Mucosa of rectum (tissue), 2 donors: ENCODE measurements at regions not wholly inside any gene's neighbourhood (a gene's known extent, or its start where the extent isn't known, plus 50 kb on each side); places are given as distances from the start of the nearest gene placed in this dataset.

Source experiments
- H3K27ac ChIP-seq, 2 donors: one replicate each; pipeline ENCODE4 v1.7.0; 2013; ENCODE audit warnings: inconsistent platforms in 2 of 2, low read depth in 2 of 2, low read length in 2 of 2
- H3K27me3 ChIP-seq, 2 donors: one replicate each; pipeline ENCODE4 v1.7.0; 2013; ENCODE audit warnings: low read length in 2 of 2; ENCODE audit not compliant: control insufficient read depth in 2 of 2, insufficient read depth in 2 of 2
- H3K36me3 ChIP-seq, 2 donors: one replicate each; pipeline ENCODE4 v1.7.0; 2013; ENCODE audit warnings: low read length in 2 of 2; ENCODE audit not compliant: control insufficient read depth in 2 of 2, insufficient read depth in 2 of 2
- H3K4me1 ChIP-seq, 2 donors: one replicate each; pipeline ENCODE4 v1.7.0; 2013; ENCODE audit warnings: low read length in 2 of 2, mild to moderate bottlenecking in 1 of 2; ENCODE audit not compliant: control insufficient read depth in 2 of 2, insufficient read depth in 2 of 2
- H3K4me3 ChIP-seq, 2 donors: one replicate each; pipeline ENCODE4 v1.7.0; 2013; ENCODE audit warnings: low read length in 2 of 2
- H3K9ac ChIP-seq, 2 donors: one replicate each; pipeline ENCODE4 v1.7.0; 2013; ENCODE audit warnings: low read length in 2 of 2, low read depth in 1 of 2, mild to moderate bottlenecking in 1 of 2
- H3K9me3 ChIP-seq, 2 donors: one replicate each; pipeline ENCODE4 v1.7.0; 2013; ENCODE audit warnings: low read length in 2 of 2; ENCODE audit not compliant: control insufficient read depth in 2 of 2
- donor health status: healthy.
- donor health status: Normal muscosa, but diverticular disease.

DNA sequence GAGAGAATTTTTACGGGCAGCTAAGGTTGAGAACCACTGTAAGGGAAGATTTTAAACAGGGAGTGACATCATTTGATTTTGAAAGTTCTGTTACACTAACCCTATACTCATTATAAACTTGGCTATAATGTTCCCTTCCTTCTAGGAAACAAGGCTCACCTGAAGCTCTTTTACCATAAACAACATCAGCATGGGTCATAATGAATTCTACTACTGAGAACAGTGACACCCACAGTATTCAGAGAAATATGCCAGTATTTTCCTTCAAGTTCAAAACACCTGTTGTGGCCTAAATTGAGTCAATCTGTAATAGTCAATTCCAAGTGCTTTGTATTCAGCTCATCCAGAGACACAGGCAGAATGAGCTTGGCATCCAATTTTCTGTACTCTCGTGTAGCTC lies 175.3 kb upstream of the STT3B start:
- Histone ChIP-seq H3K4me1 (no peaks in the 10 kb centered on the region), H3K9me3 (no peaks in the 10 kb centered on the region), H3K27ac (no peak overlapping the region), H3K36me3 (no peaks in the 10 kb centered on the region), H3K4me3 (no peak overlapping the region), H3K27me3 (no peaks in the 10 kb centered on the region), H3K9ac (no peak overlapping the region)

- no peaks in the 10 kb centered on the region for H3K36me3 ChIP-seq
Measured at GRCh38 chr3:31358473-31359070, 174.2 kb upstream of the STT3B start.

DNA sequence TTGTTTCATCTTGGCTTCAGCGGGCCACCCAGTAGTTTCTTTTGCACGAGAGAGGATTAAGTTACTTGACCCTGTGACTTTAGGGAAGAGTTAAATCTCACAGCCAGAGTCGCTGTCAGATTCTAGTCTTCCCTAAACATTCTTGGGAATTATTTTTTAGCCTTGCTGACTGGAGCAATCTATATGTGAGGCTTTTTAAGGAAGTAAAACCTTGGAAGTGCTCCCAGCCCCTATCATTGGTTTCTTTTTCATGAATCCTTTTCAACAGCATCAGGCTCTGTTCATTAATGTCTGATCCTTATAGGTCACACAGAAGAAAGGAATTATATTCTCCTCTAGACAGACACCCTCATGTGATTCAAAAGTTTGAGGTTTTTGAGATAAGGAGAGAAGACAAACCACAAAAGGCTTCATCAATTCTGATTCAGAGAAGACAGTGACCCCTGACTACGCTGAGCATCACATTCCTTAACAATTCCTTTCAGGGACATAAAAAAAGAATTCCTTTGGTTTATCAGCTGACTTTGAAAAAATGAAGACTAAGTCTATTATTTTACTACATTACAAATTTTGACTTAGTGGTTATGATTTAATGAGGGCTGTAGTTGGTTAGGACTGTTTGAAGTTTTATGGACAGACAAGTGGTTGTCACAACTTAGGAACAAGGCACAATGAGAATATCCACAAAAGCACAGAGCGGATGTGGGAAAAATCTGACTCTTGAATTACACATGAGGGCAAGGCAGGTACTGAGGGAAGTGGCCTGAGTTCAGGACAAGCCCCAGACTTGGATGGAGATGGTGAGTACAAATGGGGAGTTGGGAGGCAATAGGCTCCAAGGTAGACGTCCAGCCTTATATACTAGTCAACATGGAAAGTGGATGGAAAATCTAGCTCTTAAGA lies 171.1 kb upstream of the STT3B start:
- Histone ChIP-seq H3K4me1 (no peaks in the 10 kb centered on the region), H3K27ac (no peak overlapping the region), H3K36me3 (no peaks in the 10 kb centered on the region), H3K9ac (no peak overlapping the region), H3K9me3 (no peaks in the 10 kb centered on the region), H3K4me3 (no peak overlapping the region), H3K27me3 (no peaks in the 10 kb centered on the region)

More at GRCh38 chr3:31358473-31359070, 174.2 kb upstream of the STT3B start:
- Histone ChIP-seq H3K9me3 (no peaks in the 10 kb centered on the region), H3K9ac (no peak overlapping the region), H3K4me3 (no peak overlapping the region), H3K27ac (no peak overlapping the region), H3K4me1 (no peaks in the 10 kb centered on the region), H3K27me3 (no peaks in the 10 kb centered on the region)

DNA sequence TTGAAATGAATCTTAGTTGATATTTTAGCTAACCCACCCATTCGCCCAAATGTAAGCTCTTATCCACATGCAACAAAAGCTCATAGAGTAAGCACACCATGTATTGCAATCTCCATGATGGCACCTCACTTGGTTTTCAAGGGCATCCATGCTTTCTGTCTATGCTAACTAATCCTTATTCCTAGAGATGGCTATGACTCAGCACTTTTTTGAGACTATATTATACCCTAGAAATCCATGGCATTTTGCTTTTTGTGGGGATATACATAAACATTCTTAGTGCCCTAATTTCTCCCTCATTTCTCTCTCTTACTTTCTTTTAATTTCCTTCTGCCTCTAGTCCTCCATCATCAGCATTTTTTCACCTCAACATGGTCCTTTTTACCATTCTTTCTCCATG lies 168.5 kb upstream of the STT3B start:
- Histone ChIP-seq H3K36me3 (no peaks in the 10 kb centered on the region), H3K27me3 (no peaks in the 10 kb centered on the region), H3K4me1 (no peaks in the 10 kb centered on the region), H3K9me3 (no peaks in the 10 kb centered on the region), H3K9ac (no peak overlapping the region), H3K27ac (no peak overlapping the region), H3K4me3 (no peak overlapping the region)

DNA sequence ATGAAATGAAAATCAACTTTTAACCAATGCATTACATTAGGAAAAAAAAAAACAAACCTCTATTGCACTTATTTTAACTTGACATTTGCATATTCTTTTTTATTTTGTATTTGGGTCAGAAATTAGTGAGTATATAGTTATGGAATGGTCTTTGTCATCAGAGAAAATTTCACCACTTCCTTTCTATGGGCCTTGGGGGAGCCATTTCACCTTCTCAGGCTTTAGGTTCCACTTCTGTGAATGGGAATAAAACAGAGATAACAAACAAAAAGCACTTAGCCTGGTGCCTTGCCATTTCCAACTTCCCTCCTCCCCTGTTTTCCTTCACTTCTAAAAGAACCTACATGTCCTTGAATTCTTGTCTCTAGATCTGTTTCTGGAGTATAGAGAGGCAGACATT lies 168.0 kb upstream of the STT3B start:
- Histone ChIP-seq H3K27ac (no peak overlapping the region), H3K36me3 (no peaks in the 10 kb centered on the region), H3K9me3 (no peaks in the 10 kb centered on the region), H3K9ac (no peak overlapping the region), H3K4me1 (no peaks in the 10 kb centered on the region), H3K4me3 (no peak overlapping the region), H3K27me3 (no peaks in the 10 kb centered on the region)

GRCh38 chr3:31367518-31367917 lies 165.2 kb upstream of the STT3B start:
- H3K9ac ChIP-seq: no peak overlapping the region
- H3K9me3 ChIP-seq: no peaks in the 10 kb centered on the region
- no peaks in the 10 kb centered on the region for H3K36me3 ChIP-seq
- H3K4me3 ChIP-seq: no peak overlapping the region
- H3K27ac ChIP-seq: no peak overlapping the region
- no peaks in the 10 kb centered on the region for H3K27me3 ChIP-seq
- peaks cover 0 to 10% of the 10 kb centered on the region in 2 donors for H3K4me1 ChIP-seq

GRCh38 chr3:31369637-31370379 lies 162.9 kb upstream of the STT3B start:
- H3K27me3 ChIP-seq: no peaks in the 10 kb centered on the region
- no peak overlapping the region for H3K27ac ChIP-seq

DNA sequence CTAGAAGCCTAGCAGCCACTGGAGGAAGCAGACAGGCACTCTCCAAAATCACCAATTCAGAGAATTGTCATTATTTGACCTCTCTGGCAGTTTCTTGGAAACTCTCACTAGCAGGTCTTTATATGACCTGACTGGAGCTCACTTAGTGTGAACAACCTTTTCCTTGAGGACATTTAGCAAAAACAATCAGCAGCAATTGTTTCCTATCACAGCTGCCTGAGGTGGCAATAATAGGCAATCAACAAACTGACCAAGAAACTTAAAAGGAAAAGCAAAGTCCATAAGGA lies 162.4 kb upstream of the STT3B start:
- Histone ChIP-seq H3K9me3 (no peaks in the 10 kb centered on the region), H3K9ac (no peak overlapping the region), H3K4me3 (no peak overlapping the region), H3K27me3 (no peaks in the 10 kb centered on the region), H3K36me3 (no peaks in the 10 kb centered on the region), H3K27ac (no peak overlapping the region), H3K4me1 (peaks cover 0 to 10% of the 10 kb centered on the region in 2 donors)

More at GRCh38 chr3:31369637-31370379, 162.9 kb upstream of the STT3B start:
- Histone ChIP-seq H3K36me3 (no peaks in the 10 kb centered on the region), H3K9me3 (no peaks in the 10 kb centered on the region), H3K4me3 (no peak overlapping the region), H3K9ac (no peak overlapping the region), H3K4me1 (peaks cover 0 to 10% of the 10 kb centered on the region in 2 donors)

DNA sequence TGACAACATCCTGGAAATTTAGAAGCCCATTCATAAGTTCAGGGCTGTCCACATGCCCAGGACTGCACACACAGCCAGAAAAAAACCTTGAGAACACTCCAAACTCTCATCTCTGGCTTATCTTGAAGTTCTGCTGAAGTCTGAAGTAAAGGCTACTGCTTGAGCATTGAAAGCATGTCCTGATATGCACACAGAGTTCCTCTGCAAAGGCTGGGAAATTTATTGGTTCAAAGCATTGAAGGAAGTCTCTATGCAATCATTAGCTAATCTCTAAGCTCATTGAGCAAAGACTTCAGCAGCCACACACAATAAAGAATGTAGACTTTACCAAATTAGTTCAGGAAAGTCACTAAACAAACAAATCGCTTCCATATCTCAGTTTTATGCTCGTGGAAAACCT lies 162.0 kb upstream of the STT3B start:
- peaks cover 0 to 10% of the 10 kb centered on the region in 2 donors for H3K4me1 ChIP-seq
- no peaks in the 10 kb centered on the region for H3K27me3 ChIP-seq

More for the DNA sequence above, 162.0 kb upstream of the STT3B start:
- no peaks in the 10 kb centered on the region for H3K9me3 ChIP-seq
- no peak overlapping the region for H3K9ac ChIP-seq
- H3K27ac ChIP-seq: no peak overlapping the region
- H3K36me3 ChIP-seq: no peaks in the 10 kb centered on the region
- H3K4me3 ChIP-seq: no peak overlapping the region
